ENCODE measurements at regions not wholly inside any gene's neighbourhood (a gene's known extent, or its start where the extent isn't known, plus 50 kb on each side); places are given as distances from the start of the nearest gene placed in this dataset.

DNA sequence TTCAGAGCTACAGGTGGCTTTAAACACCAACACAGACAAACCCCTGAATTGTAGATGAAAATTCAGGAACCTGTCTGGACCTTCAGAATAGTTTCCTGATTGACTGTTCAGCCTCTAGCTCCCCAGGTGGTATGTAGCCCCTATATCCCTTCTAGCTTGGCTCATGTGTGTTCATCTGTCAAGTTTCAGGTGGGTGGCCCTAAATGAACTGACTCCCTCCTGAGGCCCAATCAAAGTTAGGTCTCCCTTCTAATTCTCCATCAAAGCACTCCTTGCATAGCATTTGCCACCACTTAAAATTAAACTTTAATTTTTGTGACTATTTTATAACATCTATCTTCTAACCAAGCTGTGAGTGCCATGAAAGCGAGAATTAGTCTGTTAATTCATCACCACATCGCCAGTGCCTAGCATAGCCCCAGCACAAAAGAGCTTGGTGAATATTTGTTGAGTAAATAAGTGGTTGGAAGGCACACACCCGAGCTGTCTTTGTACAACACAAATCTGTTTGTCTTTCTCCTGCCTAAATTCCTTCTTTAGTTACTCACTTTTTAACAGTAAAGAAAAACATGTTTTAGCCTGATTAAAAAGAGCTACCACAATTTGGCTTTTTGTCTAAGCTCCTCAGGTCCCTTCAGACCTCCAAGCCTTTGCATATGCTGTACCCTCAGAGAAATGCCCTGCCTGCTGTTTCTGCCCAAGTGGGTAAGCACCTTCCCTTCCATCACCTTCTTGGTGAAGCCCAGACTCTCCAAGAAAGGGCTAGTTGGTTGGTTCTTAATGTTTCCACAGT, 138.1 kb upstream of the HMHB1 start:
- TF ChIP-seq, protein P1, sequence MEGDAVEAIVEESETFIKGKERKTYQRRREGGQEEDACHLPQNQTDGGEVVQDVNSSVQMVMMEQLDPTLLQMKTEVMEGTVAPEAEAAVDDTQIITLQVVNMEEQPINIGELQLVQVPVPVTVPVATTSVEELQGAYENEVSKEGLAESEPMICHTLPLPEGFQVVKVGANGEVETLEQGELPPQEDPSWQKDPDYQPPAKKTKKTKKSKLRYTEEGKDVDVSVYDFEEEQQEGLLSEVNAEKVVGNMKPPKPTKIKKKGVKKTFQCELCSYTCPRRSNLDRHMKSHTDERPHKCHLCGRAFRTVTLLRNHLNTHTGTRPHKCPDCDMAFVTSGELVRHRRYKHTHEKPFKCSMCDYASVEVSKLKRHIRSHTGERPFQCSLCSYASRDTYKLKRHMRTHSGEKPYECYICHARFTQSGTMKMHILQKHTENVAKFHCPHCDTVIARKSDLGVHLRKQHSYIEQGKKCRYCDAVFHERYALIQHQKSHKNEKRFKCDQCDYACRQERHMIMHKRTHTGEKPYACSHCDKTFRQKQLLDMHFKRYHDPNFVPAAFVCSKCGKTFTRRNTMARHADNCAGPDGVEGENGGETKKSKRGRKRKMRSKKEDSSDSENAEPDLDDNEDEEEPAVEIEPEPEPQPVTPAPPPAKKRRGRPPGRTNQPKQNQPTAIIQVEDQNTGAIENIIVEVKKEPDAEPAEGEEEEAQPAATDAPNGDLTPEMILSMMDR (conservative IDR thresholded peaks at IDR 0.05 in 1 of 2, IDR thresholded peaks at IDR 0.05 in 1 of 2; ENCODE audit: low read depth in 1 of 2, low read length in 2 of 2): no peak
- no peak for TF ChIP-seq EZH2 (IDR thresholded peaks at IDR 0.05; ENCODE audit: low read length, missing control alignments)

Data from fibroblast of lung (primary cell).